Panc1 (cell line): ENCODE measurements at regions not wholly inside any gene's neighbourhood (a gene's known extent, or its start where the extent isn't known, plus 50 kb on each side); places are given as distances from the start of the nearest gene placed in this dataset.
"Not testable (repeated sequence)": the region's sequence is repeated elsewhere in the genome, so short reads cannot be mapped to it uniquely, and the experiment has no call there.

ENCODE experiments used
- POLR2AphosphoS5 ChIP-seq: IDR thresholded peaks from 2 replicates; pipeline ENCODE4 v1.6.1; 2012; ENCODE audit warnings: mild to moderate bottlenecking, low read depth, low read length, moderate library complexity
- TF ChIP-seq, protein P1 (sequence below): fragments of 450-650 bp; IDR thresholded peaks from 2 replicates; pipeline ENCODE4 v1.5.1; 2017; ENCODE audit warnings: mild to moderate bottlenecking
- TF ChIP-seq, protein P2 (sequence below), 2 experiments: IDR thresholded peaks; 2 replicates each; pipeline ENCODE4 v1.6.1; 2011 to 2012; ENCODE audit warnings: low read depth in 2 of 2, control low read depth in 1 of 2, low read length in 1 of 2, mild to moderate bottlenecking in 1 of 2, moderate library complexity in 1 of 2; ENCODE audit not compliant: insufficient read depth in 1 of 2

DNA sequence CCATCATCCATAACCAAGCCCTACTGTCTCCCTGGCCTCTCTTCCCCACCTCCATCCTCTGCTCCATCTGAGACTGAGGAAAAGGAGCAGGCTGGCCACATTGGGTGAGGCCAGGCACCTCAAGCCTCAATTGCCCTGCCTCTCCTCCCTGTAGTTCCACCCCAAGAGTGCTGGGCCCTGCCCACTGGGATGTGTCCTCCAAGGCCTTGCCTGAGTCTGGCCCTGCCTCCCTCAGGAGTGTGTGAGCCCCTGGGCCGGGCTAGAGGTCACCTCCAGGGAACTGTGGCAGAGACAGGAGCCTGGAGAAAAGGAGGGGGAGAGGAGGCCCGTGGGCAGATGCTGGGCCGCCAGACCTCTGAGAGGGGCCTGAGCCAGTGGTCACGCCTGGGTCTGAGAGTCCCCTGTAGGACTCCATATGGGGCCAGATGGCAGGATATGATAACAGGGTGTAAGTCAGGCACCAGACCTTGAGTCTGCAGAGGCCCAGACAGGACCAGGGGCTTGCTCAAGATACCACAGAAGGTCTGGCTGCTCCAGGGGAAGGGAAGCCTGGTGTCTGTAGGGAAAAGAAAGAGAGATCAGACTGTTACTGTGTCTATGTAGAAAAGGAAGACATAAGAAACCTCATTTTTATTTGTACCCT lies 202.5 kb upstream of the CDY1B start:
- TF ChIP-seq, protein P1, sequence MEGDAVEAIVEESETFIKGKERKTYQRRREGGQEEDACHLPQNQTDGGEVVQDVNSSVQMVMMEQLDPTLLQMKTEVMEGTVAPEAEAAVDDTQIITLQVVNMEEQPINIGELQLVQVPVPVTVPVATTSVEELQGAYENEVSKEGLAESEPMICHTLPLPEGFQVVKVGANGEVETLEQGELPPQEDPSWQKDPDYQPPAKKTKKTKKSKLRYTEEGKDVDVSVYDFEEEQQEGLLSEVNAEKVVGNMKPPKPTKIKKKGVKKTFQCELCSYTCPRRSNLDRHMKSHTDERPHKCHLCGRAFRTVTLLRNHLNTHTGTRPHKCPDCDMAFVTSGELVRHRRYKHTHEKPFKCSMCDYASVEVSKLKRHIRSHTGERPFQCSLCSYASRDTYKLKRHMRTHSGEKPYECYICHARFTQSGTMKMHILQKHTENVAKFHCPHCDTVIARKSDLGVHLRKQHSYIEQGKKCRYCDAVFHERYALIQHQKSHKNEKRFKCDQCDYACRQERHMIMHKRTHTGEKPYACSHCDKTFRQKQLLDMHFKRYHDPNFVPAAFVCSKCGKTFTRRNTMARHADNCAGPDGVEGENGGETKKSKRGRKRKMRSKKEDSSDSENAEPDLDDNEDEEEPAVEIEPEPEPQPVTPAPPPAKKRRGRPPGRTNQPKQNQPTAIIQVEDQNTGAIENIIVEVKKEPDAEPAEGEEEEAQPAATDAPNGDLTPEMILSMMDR = not testable (repeated sequence)
- TF ChIP-seq POLR2AphosphoS5 = not testable (repeated sequence)
- TF ChIP-seq, protein P2, sequence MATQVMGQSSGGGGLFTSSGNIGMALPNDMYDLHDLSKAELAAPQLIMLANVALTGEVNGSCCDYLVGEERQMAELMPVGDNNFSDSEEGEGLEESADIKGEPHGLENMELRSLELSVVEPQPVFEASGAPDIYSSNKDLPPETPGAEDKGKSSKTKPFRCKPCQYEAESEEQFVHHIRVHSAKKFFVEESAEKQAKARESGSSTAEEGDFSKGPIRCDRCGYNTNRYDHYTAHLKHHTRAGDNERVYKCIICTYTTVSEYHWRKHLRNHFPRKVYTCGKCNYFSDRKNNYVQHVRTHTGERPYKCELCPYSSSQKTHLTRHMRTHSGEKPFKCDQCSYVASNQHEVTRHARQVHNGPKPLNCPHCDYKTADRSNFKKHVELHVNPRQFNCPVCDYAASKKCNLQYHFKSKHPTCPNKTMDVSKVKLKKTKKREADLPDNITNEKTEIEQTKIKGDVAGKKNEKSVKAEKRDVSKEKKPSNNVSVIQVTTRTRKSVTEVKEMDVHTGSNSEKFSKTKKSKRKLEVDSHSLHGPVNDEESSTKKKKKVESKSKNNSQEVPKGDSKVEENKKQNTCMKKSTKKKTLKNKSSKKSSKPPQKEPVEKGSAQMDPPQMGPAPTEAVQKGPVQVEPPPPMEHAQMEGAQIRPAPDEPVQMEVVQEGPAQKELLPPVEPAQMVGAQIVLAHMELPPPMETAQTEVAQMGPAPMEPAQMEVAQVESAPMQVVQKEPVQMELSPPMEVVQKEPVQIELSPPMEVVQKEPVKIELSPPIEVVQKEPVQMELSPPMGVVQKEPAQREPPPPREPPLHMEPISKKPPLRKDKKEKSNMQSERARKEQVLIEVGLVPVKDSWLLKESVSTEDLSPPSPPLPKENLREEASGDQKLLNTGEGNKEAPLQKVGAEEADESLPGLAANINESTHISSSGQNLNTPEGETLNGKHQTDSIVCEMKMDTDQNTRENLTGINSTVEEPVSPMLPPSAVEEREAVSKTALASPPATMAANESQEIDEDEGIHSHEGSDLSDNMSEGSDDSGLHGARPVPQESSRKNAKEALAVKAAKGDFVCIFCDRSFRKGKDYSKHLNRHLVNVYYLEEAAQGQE (IDR thresholded peaks at IDR 0.05; ENCODE audit: insufficient read depth in 1 of 2, low read depth in 2 of 2, low read length in 1 of 2) = not testable (repeated sequence)
